ENCODE measurements at regions not wholly inside any gene's neighbourhood (a gene's known extent, or its start where the extent isn't known, plus 50 kb on each side); places are given as distances from the start of the nearest gene placed in this dataset.

DNA sequence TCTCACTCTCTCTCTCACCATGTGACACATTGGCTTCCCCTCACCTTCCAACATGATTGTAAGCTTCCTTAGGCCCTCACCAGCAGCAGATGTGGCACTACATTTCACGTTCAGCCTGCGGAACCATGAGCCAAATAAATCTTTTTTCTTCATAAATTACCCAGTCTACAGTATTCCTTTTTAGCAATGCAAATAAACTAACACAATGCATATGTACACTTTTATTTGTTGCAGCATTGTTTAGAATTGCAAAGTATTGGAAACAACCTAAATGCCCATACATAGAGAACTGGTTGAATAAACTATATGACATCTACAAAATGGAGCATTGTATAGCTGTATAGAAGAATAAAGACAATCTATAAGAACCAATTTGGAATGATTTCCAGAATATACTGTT lies 487.6 kb downstream of the FUT8 start:
- 97 to 100% methylated on average over 2 of the region's 2 CpGs for WGBS, 2 experiments (ENCODE audit: insufficient coverage in 1 of 2, insufficient read length in 1 of 2)
- Mint-ChIP-seq H3K27me3 (ENCODE audit: insufficient read depth) (peaks cover 3% of the 10 kb centered on the region), H3K27ac (no peak overlapping the region), H3K4me1 (no peaks in the 10 kb centered on the region), H3K9me3 (peaks cover 42% of the 10 kb centered on the region), H3K36me3 (ENCODE audit: low read depth) (peaks cover 2% of the 10 kb centered on the region), H3K4me3 (no peak overlapping the region)
- no peaks in the 10 kb centered on the region for H3K27me3 ChIP-seq (ENCODE audit: control insufficient read depth, insufficient read depth, low read length, poor library complexity, severe bottlenecking)
- no peak overlapping the region for H3K4me3 ChIP-seq (ENCODE audit: low read length)
- no peaks in the 10 kb centered on the region for H3K4me1 ChIP-seq (ENCODE audit: control insufficient read depth, insufficient read depth, low read length)
- no peak overlapping the region for H3K9ac ChIP-seq (ENCODE audit: extremely low read depth, low read length, poor library complexity, severe bottlenecking)
- TF ChIP-seq, protein P1, sequence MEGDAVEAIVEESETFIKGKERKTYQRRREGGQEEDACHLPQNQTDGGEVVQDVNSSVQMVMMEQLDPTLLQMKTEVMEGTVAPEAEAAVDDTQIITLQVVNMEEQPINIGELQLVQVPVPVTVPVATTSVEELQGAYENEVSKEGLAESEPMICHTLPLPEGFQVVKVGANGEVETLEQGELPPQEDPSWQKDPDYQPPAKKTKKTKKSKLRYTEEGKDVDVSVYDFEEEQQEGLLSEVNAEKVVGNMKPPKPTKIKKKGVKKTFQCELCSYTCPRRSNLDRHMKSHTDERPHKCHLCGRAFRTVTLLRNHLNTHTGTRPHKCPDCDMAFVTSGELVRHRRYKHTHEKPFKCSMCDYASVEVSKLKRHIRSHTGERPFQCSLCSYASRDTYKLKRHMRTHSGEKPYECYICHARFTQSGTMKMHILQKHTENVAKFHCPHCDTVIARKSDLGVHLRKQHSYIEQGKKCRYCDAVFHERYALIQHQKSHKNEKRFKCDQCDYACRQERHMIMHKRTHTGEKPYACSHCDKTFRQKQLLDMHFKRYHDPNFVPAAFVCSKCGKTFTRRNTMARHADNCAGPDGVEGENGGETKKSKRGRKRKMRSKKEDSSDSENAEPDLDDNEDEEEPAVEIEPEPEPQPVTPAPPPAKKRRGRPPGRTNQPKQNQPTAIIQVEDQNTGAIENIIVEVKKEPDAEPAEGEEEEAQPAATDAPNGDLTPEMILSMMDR (conservative IDR thresholded peaks at IDR 0.05): no peak
- DNase-seq: no peak
- peaks cover 14% of the 10 kb centered on the region for H3K9me3 ChIP-seq (ENCODE audit: control insufficient read depth, low read length)
- no peak overlapping the region for H3K27ac ChIP-seq (ENCODE audit: low read depth, low read length)
- no peaks in the 10 kb centered on the region for H3K36me3 ChIP-seq (ENCODE audit: control insufficient read depth, insufficient read depth, low read length)

DNA sequence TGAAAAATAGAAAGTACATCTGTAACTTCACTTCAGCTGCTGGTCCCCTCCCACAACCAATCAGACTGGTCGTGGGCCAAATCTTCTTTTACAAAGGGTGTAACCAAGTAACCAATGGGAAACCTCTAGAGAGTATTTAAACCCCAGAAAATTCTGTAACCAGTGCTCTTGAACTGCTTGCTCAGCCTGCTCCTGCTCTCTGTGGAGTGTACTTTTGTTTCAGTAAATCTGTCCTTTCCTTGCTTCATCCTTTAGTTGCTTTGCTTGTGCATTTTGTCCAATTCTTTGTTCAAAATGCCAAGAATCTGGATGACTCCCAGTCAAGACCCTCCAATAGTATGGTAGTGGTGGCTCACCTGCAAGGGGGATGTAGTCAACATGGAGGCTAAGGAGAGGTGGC lies 489.1 kb downstream of the FUT8 start:
- peaks cover 36% of the 10 kb centered on the region for H3K9me3 Mint-ChIP-seq
- 79 to 100% methylated on average over 1 of the region's 1 CpG for WGBS, 2 experiments (ENCODE audit: insufficient coverage in 1 of 2, insufficient read length in 1 of 2)
- Histone ChIP-seq H3K9me3 (ENCODE audit: control insufficient read depth, low read length) (peaks cover 14% of the 10 kb centered on the region), H3K36me3 (ENCODE audit: control insufficient read depth, insufficient read depth, low read length) (no peaks in the 10 kb centered on the region), H3K9ac (ENCODE audit: extremely low read depth, low read length, poor library complexity, severe bottlenecking) (no peak overlapping the region), H3K27me3 (ENCODE audit: control insufficient read depth, insufficient read depth, low read length, poor library complexity, severe bottlenecking) (no peaks in the 10 kb centered on the region), H3K4me1 (ENCODE audit: control insufficient read depth, insufficient read depth, low read length) (no peaks in the 10 kb centered on the region), H3K4me3 (ENCODE audit: low read length) (no peak overlapping the region), H3K27ac (ENCODE audit: low read depth, low read length) (no peak overlapping the region)
- H3K36me3 Mint-ChIP-seq (ENCODE audit: low read depth): peaks cover under 1% of the 10 kb centered on the region
- H3K27me3 Mint-ChIP-seq (ENCODE audit: insufficient read depth): peaks cover 3% of the 10 kb centered on the region
- no peak overlapping the region for H3K27ac Mint-ChIP-seq
- no peak for DNase-seq
- TF ChIP-seq, protein P1 (conservative IDR thresholded peaks at IDR 0.05): no peak
- no peak overlapping the region for H3K4me3 Mint-ChIP-seq
- H3K4me1 Mint-ChIP-seq: no peaks in the 10 kb centered on the region

DNA sequence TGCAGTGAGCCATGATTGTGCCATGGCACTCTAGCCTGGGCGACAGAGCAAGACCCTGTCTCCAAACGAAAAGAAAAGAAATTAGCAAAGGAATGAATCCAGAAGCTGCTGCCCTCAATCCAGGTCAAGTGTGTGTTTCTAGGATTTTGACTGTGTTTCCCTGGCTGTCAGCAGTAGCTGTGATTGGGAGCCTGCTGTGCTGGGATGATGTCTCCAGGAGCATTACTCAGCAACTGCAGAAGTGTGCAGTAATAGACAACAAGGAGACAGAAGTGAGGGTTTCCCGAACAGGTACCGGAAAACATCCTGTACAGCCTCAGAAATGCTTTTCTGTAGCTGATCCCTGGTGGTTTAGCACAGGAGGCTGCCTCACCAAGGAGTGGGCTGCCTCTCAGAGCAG lies 492.5 kb downstream of the FUT8 start:
- Histone ChIP-seq H3K4me3 (ENCODE audit: low read length) (no peak overlapping the region), H3K36me3 (ENCODE audit: control insufficient read depth, insufficient read depth, low read length) (no peaks in the 10 kb centered on the region), H3K27ac (ENCODE audit: low read depth, low read length) (no peak overlapping the region), H3K9ac (ENCODE audit: extremely low read depth, low read length, poor library complexity, severe bottlenecking) (no peak overlapping the region), H3K4me1 (ENCODE audit: control insufficient read depth, insufficient read depth, low read length) (no peaks in the 10 kb centered on the region), H3K27me3 (ENCODE audit: control insufficient read depth, insufficient read depth, low read length, poor library complexity, severe bottlenecking) (no peaks in the 10 kb centered on the region), H3K9me3 (ENCODE audit: control insufficient read depth, low read length) (peaks cover 14% of the 10 kb centered on the region)
- WGBS, 2 experiments (ENCODE audit: insufficient coverage in 1 of 2, insufficient read length in 1 of 2): 92 to 95% methylated on average over 2 to 4 of the region's 4 CpGs
- TF ChIP-seq, protein P1 (conservative IDR thresholded peaks at IDR 0.05): no peak
- Mint-ChIP-seq H3K27me3 (ENCODE audit: insufficient read depth) (peaks cover 3% of the 10 kb centered on the region), H3K9me3 (peaks cover 23% of the 10 kb centered on the region), H3K4me1 (no peaks in the 10 kb centered on the region), H3K36me3 (ENCODE audit: low read depth) (no peaks in the 10 kb centered on the region), H3K27ac (no peak overlapping the region), H3K4me3 (no peak overlapping the region)
- DNase-seq: no peak

Data from endodermal cell (in vitro differentiated cells).